ENCODE measurements at regions not wholly inside any gene's neighbourhood (a gene's known extent, or its start where the extent isn't known, plus 50 kb on each side); places are given as distances from the start of the nearest gene placed in this dataset.
A peak's percentile ranks its signal among the peaks of the same experiment; 100 is the strongest.

GRCh38 chr15:96583671-96584070 is 253.2 kb downstream of the NR2F2 start:
- no peak for DNase-seq
- intact Hi-C loops (cut with DNase I), result loop anchor here in 1 of 2 donors (10.0 kb wide), 1 partner anchor 219 kb away; no protein-coding TSS in a partner anchor
- 92 to 99% (median 94%) methylated on average over 2 of the region's 2 CpGs for WGBS, 4 donors

GRCh38 chr15:96585484-96586386 is 255.2 kb downstream of the NR2F2 start:
- Histone ChIP-seq H3K4me3 (no peak overlapping the region), H3K36me3 (replicated peaks in 1 of 2) (no peaks in the 10 kb centered on the region), H3K27me3 (no peaks in the 10 kb centered on the region), H3K27ac (no peak overlapping the region), H3K9me3 (replicated peaks in 1 of 3) (no peaks in the 10 kb centered on the region), H3K4me1 (replicated peaks in 1 of 2) (no peaks in the 10 kb centered on the region)
- WGBS, 4 donors, result 28 to 41% (median 31%) methylated on average over 9 of the region's 9 CpGs
- peak in 5 of 6 experiments; percentile 14 to 32 (median 17) for TF ChIP-seq CTCF (IDR thresholded peaks at IDR 0.05)
- TF ChIP-seq POLR2A (IDR thresholded peaks at IDR 0.05), result no peak
- intact Hi-C loops (cut with DNase I), result loop anchor here in 1 of 2 donors (10.0 kb wide), 1 partner anchor 221 kb away; no protein-coding TSS in a partner anchor
- peak in 1 of 7 donors; percentile 9 for DNase-seq

More at GRCh38 chr15:96583671-96584070, 253.2 kb downstream of the NR2F2 start:
- H3K4me3 ChIP-seq, result no peak overlapping the region
- no peaks in the 10 kb centered on the region for H3K27me3 ChIP-seq
- no peaks in the 10 kb centered on the region for H3K36me3 ChIP-seq (replicated peaks in 1 of 2)
- no peak overlapping the region for H3K27ac ChIP-seq
- H3K4me1 ChIP-seq (replicated peaks in 1 of 2), result no peaks in the 10 kb centered on the region
- H3K9me3 ChIP-seq (replicated peaks in 1 of 3), result no peaks in the 10 kb centered on the region
- TF ChIP-seq CTCF (IDR thresholded peaks at IDR 0.05), result no peak
- TF ChIP-seq POLR2A (IDR thresholded peaks at IDR 0.05), result no peak

- intact Hi-C loops (cut with DNase I), result loop anchor here in 1 of 2 donors (10.0 kb wide), 1 partner anchor 222 kb away; no protein-coding TSS in a partner anchor
- DNase-seq, result no peak
- Histone ChIP-seq H3K9me3 (replicated peaks in 1 of 3) (no peaks in the 10 kb centered on the region), H3K27me3 (no peaks in the 10 kb centered on the region), H3K4me3 (no peak overlapping the region), H3K36me3 (replicated peaks in 1 of 2) (no peaks in the 10 kb centered on the region), H3K4me1 (replicated peaks in 1 of 2) (no peaks in the 10 kb centered on the region), H3K27ac (no peak overlapping the region)
- TF ChIP-seq CTCF (IDR thresholded peaks at IDR 0.05) (no peak), POLR2A (IDR thresholded peaks at IDR 0.05) (no peak)
- WGBS, 4 donors, result 83 to 89% (median 86%) methylated on average over 4 of the region's 4 CpGs
Observed at GRCh38 chr15:96586901-96587300, 256.4 kb downstream of the NR2F2 start.

GRCh38 chr15:96589864-96590263 is 259.4 kb downstream of the NR2F2 start:
- TF ChIP-seq CTCF (IDR thresholded peaks at IDR 0.05) (no peak), POLR2A (IDR thresholded peaks at IDR 0.05) (no peak)
- Histone ChIP-seq H3K36me3 (replicated peaks in 1 of 2) (no peaks in the 10 kb centered on the region), H3K4me1 (replicated peaks in 1 of 2) (no peaks in the 10 kb centered on the region), H3K27ac (no peak overlapping the region), H3K27me3 (peaks cover 9% of the 10 kb centered on the region), H3K9me3 (replicated peaks in 1 of 3) (no peaks in the 10 kb centered on the region), H3K4me3 (no peak overlapping the region)
- intact Hi-C loops (cut with DNase I), result loop anchor here in 1 of 2 donors (10.0 kb wide), 1 partner anchor 225 kb away; no protein-coding TSS in a partner anchor
- 68 to 78% (median 73%) methylated on average over 3 of the region's 3 CpGs for WGBS, 4 donors
- no peak for DNase-seq
